ENCODE measurements at regions not wholly inside any gene's neighbourhood (a gene's known extent, or its start where the extent isn't known, plus 50 kb on each side); places are given as distances from the start of the nearest gene placed in this dataset.
"Not testable (repeated sequence)": the region's sequence is repeated elsewhere in the genome, so short reads cannot be mapped to it uniquely, and the experiment has no call there.

DNA sequence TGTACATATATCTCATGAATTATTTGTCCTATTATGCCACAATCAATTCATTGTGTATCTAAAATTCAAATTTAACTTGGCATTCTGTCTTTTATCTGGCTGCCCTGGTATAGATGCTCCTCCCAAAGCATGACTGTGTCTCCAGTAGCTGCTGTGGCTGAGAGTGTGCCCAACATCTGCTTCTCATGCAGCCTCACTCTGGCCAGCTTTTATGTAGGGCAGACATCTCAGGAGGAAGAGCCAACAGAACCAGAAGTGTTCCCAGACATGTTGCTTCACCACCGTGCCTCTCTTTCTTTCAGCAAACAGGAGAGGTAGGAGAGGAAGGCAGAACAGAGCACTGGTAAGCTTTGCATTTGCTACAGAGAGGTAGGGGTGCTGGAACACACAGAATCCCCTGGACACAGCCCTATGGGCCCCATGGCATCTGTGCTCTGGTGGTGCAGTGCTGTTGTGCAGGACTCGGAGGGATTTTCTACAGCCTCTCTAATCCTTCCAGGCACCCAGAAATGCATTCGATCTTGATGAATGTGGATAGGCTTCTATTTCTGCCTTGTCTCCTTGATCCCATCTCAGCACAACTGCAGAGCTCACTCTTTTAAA, 637.1 kb downstream of the UTRN start:
- DNase-seq (ENCODE audit: low read depth) = peak; percentile 36

DNA sequence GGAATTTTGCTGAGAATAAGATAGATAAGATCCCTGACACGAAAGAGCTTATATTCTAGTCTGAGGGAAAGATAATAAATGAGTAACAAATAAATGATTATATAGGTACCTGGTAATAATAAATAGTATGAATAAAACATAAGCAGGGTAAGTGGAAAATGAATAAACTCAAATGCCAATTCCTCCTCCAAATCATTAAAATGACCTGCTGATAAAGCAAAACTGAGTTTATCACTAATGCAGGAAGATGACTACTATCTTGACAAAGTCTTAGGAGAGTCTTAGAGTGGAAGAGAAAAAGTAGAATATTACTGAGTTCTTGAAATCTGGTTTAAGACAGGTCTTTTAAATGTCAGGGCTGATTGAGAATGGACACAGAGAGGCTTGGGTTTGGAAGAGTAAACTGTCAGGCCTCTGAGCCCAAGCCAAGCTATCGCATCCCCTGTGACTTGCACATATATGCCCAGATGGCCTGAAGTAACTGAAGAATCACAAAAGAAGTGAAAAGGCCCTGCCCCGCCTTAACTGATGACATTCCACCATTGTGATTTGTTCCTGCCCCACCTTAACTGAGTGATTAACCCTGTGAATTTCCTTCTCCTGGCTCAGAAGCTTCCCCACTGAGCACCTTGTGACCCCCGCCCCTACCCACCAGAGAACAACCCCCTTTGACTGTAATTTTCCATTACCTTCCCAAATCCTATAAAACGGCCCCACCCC, 637.8 kb downstream of the UTRN start:
- DNase-seq (ENCODE audit: low read depth) = not testable (repeated sequence)

DNA sequence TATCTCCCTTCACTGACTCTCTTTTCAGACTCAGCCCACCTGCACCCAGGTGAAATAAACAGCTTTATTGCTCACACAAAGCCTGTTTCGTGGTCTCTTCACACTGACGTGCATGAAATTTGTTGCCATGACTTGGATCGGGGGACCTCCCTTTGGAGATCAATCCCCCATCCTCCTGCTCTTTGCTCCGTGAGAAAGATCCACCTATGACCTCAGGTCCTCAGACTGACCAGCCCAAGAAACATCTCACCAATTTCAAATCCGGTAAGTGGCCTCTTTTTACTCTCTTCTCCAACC, 638.3 kb downstream of the UTRN start:
- not testable (repeated sequence) for DNase-seq (ENCODE audit: low read depth)

DNA sequence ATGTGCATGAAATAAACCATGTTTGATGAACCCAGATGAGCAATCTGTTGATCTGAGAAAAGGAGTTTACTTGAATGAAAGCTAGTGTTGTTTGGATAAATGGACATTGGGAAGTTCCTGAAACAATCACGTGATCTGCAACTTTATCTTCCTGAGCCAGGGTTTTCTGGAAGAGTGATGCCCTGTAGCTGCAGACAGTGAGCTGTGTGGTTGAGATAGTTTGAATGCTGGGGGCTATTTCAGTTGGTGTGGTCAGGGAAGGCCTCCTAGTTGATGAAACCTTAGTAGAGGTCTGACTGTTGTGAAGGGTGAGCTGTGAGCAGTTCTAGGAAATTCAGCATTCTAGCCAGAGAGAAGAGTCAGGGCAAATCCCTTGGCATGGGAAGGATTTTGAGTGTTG, 643.7 kb downstream of the UTRN start:
- DNase-seq (ENCODE audit: low read depth) = no peak

DNA sequence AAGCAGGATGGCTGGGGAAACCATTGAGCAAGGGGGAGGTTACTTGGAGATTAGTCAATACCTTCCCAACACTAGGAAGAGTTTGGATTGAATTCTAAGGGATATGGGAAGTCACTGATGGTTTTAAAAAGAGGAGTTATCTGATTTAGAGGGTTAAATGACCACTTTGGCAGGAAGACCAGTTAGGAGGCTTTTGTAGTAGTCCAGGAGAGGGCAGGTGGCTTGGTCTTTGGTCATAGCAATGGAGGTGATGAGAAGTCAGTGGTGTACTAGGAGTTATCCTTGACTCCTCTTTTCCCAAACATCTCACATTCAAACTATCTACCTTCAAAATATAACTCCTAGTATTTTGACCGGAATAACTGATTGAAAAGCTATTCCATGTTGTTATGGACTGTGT, 644.1 kb downstream of the UTRN start:
- DNase-seq (ENCODE audit: low read depth) = no peak

DNA sequence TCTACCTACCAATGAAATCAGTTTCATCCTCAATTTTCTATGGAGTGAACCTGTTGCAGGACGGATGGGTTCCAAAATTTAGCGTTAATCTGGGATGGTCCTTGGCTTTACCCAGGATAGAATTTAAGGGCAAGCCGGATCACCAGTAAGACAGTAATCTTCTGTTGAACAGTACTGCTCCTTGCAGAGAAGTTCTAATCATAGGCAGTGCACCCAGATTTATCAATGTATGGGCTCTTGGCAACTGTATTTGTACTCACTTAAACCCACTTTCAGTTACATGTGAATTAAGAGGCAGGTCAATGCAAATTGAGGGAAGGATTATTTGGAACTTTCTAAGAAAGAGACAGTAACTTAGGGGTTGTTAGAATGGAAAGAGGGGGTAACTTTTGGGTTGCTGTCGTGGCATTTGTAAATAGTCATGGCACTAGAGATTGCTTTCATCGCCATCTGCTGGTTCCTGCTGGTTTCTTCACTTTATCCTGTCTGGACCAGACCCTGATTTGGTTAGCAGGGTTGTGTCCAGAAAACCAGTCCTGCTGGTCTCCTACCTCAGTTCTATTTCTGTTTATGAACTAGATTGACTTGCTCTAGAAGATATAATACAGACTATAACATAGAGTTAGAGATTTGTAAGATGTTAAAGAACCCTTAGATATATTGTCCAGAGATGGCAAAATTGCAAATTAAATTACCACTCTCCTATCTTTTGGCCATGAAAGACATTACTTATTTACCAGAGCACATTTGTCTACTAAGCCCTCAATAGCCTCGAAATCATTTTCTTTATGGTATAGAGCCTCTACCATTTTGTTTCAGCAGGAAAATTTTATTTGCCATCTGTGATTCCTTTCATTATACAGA, 646.3 kb downstream of the UTRN start:
- peak; percentile 35 for DNase-seq (ENCODE audit: low read depth)

DNA sequence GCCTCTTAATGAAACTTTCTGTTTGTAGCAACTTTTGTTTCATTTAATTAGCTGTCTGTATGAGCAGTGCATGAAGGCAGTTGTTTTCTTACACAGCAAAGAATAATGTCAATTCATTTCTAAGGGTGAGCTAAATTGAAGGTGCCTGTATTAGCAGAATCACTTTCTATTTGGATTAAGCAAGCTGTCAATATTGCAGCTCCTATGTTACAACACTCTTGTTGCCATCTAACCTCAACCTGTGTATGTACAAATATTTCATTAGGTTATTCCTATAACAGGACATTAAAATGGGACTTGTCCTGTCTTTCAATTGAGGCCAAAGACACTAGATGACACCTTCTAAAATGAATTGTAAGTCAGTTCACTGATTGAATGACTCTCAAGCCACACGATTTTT, 647.5 kb downstream of the UTRN start:
- no peak for DNase-seq (ENCODE audit: low read depth)

DNA sequence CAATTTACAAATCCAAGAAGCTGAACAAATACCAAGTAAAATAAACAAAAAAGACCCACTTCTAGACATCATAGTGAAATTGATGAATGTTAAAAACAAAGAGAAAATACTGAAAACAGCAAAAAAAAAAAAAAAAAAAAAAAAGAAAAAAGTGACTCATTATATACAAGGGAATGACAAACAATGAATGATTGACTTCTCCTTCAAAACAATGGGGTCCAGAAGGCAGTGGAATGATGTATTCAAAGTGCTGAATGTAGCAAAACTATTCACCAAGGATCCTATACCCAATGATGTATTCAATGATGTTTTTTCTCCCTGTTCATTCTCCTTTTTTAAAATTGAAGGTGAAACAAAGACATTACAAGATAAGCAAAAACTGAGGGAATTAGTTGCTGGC, 650.0 kb downstream of the UTRN start:
- no peak for DNase-seq (ENCODE audit: low read depth)

DNA sequence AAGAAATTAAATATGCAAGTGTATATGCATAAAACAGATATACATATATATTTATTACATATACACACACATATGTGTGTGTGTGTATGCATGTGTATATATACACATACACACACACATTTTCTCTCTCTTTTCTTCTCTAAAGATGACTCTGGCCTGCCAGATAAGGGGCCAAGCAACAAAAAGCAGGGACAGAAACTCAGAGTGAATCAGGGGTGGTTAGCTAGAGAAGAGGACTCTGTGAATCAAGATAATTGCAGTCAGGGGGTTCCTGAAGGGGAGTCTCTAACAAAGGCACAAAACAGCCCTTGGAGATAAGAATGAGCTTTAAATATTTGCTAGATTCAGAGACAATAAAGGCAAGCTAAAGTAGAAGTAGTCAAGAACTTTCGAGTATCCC, 650.5 kb downstream of the UTRN start:
- DNase-seq (ENCODE audit: low read depth) = no peak

DNA sequence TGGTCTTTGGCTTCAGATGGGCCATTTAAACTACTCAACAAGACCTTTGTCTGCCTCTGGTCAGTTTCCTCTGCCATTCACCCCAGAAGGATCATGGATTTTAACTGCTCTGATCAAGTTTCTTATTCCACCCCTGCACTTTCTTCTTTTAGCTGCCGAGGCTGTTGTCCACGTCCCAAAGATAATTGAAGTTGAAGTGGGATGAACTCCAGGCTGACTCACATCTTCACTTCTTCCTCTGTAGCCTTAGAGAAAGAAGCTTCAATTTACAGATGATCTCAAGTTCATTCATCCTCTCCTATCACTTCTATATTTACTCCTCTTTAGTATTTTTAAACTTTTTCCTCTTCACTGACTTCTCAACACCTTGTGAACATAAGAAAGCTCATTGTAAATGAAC, 651.6 kb downstream of the UTRN start:
- DNase-seq (ENCODE audit: low read depth) = peak; percentile 21

DNA sequence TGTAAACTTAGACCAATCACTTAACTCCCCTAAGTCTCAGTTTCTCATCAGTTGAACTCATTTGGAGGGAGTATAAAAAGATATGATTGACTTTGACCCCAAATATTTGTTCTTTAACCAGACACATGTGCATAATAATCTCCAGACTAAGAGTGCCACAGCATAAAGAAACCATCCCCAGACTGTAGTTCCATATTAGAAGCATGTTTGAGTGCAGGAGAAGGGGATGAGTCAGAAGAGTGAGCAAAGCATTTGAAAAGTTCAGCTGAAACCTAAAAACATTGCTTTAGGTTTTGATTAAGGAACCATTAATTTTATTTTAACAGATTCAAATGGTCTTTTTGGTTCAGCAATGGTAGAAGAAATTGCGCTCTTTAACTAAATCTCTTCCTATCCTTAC, 654.8 kb downstream of the UTRN start:
- DNase-seq (ENCODE audit: low read depth) = peak; percentile 23

DNA sequence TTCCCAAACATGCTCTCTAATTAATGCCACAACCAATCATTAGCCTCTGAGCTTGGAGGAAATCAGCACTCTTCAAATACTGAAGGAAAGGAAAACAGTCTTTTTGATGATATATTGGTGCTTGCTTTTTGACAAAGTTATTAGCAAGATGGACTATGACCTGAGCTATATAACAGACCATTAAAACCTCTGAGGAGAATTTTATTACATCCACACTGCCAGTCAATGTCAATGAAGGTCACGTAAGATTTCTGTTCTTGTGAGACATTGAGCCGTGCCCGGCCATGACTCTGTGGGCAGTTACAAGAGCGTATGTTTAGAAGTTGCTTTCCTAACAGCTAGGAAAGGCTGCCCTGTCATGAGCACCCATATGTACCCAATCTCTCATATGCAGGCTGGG, 659.0 kb downstream of the UTRN start:
- no peak for DNase-seq (ENCODE audit: low read depth)

DNA sequence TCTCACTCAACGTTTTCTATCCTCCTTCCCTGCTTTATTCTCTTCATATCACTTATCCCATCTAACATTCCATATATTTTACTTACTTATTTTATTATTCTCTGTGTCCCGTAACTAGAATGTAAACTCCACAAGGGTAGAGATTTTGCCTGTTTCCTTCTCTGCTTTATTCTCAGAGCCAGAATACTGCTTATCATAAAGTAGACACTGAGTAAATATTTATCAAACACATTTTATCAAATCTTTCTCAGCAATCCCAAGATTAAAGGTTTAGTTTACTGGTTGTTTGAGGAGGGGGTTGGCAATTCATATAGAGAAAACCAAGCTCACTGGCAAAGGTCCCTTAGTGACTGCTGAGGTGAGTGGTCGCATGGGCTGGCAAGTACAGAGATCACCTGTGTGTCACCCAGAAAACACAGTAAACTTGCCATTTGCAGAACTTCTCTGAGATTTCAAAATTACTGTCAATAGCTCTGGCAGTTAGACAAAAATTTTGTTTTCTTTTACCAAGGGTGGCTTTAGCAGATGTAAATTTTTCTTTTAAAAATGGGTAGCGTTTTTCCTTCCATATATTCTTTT, 662.4 kb downstream of the UTRN start:
- DNase-seq (ENCODE audit: low read depth) = no peak

DNA sequence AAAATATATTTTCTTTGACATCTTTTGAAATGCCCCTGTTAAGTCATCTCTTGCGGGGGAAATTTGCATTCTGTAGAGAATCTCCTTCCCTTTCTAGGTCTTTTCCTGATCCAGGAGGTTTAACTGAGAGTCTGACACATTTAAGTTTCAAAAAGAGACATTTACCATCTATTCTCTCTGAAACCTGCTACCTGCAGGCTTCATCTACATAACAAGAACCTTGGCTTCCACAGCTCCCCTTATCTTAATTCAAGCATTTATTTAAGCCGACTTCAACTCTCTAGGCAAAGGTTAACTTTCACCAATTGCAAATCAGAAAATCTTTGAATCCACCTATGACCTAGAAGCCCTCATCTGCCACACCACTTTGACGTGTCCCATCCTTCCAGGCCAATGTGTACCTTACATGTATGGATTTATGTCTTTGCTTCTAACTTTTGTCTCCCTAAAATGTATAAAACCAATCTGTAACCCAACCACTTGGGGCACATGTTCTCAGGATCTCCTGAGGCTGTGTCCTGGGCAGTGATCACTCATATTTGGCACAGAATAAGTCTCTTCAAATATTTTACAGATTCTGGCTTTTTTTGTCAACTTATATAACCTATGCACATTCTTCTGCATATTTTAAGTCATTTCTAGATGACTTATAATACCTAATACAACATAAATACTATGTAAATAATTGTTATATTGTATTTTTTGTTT, 666.7 kb downstream of the UTRN start:
- no peak for DNase-seq (ENCODE audit: low read depth)

DNA sequence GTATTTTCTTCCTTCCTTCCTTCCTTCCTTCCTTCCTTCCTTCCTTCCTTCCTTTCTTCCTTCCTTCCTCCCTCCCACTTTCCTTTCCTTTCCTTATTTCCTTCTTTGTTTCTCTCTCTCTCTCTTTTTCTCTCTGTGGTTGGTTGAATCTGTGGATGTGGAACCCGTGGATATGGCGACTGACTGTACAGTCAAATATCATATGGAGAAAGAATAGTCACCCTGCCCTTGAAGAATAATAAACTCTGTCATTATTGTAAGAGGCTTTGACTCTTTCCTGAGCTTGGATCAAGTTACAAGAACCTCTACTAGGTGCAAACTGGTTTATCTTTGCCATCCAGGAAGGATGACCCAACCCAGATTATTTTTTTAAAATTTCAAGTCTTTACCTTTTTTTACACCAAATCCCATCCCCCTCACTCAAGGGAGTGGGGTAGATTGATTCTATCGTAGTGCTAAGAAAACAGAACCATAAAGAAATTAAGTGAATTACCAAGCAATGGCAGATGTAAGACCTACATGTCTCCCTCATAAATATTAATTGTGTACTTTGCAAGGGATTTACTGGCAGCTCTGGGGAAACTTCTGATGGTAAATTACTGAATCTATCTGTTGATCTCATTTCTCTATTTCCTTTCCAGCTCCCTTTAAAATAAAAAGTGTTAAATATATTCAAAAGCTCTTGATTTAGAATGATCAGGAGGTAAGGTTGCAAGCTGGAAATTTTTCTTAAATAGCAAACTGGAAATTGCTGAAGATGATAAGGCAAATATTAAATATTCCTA, 667.5 kb downstream of the UTRN start:
- DNase-seq (ENCODE audit: low read depth) = no peak

DNA sequence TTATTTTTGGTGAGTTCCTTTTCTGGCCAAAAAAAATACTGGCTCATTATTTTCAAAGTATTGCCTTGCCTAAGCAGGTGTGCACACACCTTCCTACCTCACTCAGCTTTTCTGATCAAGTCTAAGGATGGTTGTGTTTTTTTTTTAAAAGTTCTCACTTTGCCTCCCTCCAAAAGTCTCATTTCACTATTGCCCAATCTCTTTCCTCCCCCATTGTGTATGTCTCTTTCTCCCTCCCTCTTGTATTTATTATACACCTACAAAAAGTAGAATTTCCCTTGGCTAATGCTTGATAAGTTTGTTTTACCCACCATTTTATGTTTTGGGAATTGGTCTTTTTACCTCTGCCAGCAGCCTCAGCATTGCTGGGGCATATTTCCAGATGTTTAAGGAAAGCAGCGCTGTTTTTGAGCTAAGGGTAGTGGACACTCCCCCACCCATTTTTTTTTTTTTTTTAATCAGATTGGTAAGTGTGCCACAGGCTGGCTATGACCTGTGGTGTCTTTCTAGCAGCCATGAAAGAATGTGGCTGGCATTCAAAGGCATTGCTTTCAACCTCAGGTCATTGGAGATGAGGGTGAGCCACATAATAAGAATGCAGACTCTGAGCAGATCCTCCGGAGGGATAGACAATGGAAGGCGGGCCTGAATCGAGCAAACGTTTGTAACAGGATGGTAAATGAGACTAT, 668.6 kb downstream of the UTRN start:
- DNase-seq (ENCODE audit: low read depth) = peak; percentile 59

DNA sequence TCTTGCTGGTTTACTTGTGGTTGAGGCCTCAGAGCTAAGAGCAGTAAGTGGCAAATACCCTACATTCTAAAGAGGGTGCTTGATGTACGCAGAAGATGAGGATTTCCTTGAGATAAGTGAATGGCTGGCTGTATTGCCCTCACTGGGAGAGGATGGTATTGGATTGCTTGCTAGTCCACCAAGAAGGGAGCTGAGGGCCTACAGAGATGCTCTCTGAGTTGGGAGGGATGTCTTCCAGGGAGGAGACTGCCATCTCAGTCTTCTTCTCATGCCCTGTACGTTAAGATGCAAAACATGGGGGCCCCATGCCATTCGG, 669.1 kb downstream of the UTRN start:
- DNase-seq (ENCODE audit: low read depth) = no peak

DNA sequence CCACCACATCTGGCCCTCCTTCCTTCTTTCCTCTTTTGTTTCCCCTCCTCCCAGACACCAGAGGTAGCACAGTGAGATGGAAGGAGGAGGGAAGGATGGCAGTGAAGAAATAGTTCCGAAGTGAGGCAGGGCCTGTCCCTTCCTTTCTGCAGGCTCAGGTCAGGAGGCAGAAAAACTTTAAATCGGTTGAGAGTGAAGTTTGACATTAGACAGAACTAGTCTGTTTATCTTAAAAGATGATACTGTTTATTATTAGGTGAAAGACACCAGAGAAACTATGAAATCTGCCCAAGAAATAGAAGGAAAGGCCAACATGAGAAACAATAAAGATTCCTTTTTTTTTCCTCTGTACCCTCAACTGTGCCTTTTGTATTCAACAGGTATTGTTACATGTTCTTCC, 670.3 kb downstream of the UTRN start:
- DNase-seq (ENCODE audit: low read depth) = no peak

DNA sequence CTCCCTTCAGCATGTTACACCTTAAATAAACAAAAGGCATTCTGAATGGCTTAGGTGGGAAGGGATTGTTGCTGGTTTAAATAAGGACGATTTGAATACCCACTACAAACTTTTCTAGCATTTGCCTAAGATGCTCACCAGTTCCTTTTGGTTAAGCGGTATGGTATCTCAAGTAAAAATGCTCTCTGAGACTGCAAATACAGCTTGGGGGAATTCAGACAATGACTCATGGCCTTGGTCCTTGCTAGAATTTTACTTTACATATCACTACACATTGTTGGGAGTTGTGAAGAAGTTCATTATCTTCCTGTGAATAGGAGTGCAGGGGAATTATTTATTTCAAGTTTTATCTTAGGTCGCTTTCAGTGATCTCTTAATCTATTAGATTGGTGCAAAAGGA, 670.7 kb downstream of the UTRN start:
- peak; percentile 63 for DNase-seq (ENCODE audit: low read depth)

DNA sequence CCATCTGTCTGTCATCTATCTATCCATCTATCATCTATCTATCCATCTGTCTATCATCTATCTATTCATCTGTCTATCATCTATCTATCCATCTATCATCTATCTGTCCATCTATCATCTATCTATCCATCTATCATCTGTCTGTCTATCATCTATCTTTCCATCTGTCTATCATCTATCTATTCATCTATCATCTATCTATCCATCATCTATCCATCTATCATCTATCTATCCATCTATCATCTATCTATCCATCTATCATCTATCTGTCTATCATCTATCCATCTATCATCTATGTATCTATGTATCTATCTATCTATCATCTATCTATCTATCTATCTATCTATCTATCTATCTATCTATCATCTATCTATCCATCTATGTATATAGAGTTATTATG, 671.6 kb downstream of the UTRN start:
- DNase-seq (ENCODE audit: low read depth) = not testable (repeated sequence)
